GM19455 (cell line): ENCODE measurements at regions not wholly inside any gene's neighbourhood (a gene's known extent, or its start where the extent isn't known, plus 50 kb on each side); places are given as distances from the start of the nearest gene placed in this dataset.
"Not testable (repeated sequence)": the region's sequence is repeated elsewhere in the genome, so short reads cannot be mapped to it uniquely, and the experiment has no call there.

Experiments used
- ATAC-seq: cut with Tn5 transposase; IDR thresholded peaks from one replicate; pipeline ENCODE4 v1.9.1; 2021; ENCODE audit not compliant: unreplicated experiment

DNA sequence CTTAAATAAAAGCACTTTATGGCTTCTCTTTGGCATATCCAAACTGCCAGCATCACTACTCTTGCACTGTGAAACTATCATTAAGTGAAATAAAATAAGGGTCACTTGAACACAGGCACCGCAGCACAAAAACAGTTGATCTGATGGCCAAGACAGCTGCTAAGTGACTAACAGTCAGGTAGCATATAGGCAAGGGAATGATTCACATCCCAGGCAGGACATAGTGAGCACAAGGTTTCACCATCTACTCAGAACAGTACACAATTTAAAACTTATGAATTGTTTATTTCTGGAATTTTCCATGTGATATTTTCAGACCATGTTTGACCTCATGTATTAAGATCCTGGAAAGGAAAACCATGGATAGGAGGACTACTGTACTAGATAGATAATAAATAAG lies 214.2 kb downstream of the MREG start:
- ATAC-seq: no peak

DNA sequence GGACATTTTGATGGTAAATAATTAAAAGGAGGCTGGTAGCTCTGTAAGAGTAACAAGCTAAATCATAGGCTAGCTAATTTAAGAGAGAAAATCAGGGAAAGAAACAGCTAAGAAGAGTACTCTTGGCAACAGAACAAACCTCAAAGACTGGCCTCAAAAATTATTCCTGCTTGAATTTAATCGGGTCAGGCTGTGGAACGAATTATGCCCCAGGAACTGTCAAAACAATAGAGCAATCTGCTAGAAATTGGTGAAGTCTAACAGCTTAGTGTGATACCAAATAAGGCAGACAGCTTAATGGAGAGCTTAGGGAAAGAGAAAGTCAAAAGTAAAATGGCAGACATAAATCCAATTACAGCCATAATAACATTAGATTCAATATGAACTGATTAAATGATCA lies 215.7 kb downstream of the MREG start:
- no peak for ATAC-seq

DNA sequence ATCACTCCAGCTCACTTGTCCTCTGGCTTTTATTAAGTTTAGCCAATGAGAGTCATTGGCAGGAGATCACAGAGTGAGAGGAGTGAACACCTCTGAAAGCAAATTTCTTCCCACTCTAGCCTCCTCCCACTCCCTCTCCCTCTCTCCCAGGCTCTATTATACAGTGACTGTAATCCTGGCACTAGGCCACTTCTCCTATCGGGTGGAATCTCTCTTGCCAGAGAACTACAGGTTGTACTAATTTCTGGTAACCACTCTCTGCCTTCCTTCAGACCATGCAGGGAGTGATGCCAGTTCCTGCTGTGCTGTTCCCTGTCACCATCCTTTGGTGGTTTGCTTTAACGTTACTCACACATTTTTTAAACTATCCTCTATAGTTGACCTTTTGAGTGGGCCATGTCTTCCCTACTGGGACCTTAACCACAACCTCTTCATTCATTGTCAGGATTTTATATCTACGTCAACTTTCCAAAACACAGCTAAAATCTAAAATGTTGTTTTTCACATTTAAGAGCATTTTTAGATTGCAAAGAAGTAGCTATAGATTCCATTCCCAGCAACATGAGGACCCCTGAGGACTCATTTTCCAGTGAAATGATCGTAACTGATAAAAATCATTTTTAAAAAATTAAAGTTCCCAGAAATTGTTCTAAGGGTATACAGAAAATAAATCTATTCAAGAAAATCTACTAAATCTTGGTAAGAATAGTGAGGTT lies 217.1 kb downstream of the MREG start:
- ATAC-seq: no peak

DNA sequence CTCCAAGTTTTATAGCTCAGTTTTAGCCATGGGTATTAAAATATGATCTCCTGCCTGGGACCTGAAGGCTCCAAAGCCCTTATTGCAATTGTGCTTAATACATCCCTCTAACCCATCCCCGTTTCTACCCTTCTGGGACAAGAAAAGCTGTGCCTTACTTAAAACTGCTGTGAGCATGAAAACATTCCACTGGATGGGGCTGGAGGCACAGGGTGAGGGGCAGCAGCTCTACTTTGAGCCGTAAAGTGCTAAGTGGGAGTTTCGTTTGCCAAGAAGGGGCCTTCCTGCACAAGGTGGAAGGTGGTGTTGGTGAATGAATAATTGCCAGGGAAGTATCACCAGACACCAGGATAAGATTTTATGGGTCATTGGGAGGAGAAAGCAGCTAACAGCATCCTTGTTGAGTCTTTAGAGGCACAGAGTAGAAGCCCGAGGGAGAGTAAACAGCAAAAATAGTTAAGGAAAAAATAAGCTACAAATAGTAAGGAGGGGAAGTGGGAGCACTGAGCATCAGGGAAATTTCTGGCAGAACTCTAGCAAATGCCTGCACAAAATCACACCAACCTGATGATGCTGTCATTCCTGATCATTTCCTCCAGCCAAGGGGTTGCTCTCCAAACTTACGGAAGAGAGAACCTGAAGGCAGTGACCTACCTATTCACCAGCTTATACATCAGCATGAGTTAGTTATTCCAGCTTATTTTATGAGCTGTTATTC lies 218.4 kb downstream of the MREG start:
- no peak for ATAC-seq

DNA sequence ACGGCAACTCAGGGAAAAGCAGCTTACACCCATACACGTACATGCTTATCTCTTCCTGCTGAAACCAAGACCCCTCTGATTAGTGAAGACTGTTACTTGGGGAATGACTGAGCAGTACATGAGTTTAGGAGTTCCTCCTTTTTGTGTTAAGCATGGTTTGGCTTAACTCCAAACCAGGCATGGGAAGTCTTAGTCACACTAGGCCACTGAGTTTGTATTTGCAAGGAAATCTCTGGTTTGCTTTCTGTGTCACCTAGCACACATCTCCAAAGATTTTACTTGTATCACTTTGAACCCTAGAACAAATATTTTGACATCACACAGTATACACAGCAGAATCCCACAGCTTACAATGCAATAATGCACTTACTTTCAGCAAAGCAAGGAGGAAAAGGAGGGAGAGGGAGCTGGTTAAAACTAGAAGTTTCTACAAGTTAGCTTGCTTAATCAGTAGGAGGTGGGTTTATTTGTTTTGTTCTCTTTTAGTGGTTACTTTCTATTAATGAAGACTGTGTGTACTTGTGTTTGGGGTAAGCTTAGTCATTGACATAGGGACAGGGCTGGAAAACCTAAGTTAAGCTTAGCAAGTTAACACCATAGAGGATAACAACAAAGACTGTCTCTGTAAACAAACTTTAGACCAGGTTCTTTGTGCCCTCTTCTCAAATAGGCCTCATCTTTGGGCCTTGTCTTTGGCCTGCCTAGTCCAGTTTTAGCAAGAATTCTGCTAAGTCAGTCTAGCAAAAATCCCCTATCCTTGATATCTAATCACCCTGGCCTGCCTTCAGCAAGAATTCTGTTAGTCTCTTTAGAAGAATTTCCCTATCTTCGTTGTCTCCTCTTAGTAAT lies 219.4 kb downstream of the MREG start:
- ATAC-seq: no peak

DNA sequence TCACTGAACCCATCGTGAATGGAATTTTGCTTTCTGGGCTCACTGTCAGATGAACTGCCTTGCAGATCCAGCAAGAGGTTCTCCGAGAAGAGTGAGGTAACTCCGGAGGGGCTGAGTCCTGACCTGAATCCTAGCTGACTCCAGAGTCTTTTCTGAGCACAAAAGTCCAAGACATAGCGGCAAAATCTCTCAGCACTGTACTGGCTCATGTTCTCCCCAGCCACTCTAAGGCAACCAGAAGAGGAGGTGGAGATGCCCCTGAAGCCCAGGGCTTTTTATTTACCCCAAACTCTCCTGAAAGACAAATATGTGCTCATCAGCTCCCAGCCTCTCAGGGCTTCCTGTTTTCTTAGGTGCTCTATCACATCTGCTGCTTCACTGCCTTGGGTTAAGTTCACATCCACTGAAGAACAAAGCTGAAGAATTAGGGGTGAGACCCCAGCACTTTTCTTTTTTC lies 221.8 kb downstream of the MREG start:
- ATAC-seq: no peak

DNA sequence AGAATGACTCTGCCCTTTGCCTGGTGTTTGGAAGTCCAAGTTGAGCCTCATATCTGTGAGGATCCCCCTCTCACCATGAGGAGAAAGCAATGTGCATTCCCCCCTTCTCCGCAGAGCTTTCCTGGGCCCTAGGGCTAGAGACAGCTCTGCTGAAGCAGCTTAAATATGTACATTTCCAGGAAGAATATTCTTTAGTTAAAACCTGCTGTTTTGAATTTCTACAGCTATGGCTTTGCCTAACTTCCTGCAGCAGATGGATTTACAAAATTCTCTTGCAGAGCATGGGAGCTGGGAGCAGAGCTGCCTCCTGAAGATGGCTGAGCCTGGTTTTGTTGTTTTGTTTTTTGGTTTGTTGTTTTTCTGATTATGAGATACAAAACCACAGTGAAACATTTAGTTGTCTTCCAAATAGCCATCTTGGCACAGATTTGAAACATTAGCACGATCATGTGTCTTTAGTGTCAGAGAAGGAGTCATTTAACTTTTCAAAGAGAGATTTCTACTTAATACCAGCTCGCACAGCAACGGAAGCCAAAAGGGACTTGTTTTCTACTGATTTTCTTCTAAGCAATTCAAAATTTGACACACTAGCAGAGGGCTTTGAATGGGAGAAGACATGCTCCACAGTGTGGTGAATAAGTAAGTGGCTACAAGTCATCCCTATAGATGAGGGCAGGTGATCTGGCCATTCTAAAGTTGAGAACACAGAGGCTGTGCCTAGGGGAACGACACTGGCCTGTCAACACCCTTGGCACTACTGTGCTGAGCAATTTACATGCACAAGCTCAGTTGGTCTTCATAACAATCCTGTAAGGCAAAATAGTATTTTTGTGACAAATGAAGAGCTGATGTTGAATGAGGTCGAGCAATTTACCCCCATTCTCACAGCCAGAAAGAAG lies 222.6 kb downstream of the MREG start:
- no peak for ATAC-seq

DNA sequence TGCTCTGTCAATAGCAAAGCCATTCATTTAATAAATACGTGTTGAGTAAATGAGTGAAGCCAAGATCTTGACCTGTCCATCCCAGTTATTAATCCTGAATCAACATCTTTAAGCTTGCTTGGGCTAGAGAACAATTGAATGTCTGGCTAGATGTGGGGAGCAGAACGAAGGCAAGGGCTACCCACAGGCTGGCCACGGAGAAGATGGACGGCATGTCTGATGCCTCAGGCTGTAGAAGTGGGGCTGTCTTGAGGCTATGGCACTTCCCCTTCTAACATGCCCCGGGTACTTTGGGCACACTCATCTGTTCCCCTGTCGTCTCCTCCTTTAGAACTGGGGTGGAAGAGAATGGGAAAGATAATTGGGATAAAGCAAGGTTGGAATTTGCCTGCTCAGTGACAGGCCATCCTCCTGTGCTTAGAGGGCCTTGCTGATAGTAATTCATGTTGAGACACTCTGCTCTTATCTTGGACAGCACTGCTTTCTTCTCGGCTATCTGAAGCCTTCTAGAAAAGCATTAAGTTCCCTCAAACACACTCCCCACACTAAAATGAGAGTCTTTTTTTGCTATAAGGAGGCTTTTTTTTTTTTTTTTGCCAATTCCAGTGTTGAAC lies 225.7 kb downstream of the MREG start:
- no peak for ATAC-seq

DNA sequence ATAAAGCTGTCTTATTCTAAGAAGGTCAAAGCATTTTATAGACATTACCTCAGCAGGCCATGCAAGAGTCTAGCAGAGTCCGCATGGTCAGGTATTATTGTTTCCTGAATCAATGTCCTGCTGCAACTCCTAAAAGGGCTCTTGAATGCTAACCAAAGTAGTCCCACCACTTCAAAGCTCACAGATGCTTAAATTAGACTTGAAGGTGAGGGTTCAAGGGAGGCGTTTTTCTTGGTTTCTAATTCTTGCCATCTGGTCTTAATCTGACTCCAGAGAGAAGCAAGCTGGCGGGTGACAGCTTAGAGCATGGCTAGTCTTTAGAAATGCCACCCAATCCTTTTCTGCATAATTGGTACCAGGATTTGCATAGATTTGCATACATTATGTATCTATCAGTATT lies 226.3 kb downstream of the MREG start:
- ATAC-seq: no peak

DNA sequence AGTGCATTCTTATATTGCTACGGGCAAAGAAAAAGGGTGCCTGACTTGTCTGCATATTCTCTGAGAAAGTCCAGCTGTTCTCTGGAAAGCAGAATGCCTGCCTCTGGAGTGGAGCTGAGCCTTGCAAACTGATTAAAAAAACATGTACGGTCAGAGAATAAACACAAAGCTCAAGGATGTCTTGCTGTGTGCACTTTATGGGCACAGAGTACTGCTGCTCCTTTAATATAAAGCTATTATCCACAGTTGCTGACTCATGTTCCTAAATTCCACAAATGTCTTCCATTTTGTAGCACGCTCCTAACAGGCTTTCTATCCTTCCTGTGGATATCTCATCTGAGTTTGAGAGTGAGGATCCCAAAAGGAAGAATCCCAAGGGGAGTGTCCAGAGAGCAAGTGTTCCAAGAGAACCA lies 229.0 kb downstream of the MREG start:
- no peak for ATAC-seq

DNA sequence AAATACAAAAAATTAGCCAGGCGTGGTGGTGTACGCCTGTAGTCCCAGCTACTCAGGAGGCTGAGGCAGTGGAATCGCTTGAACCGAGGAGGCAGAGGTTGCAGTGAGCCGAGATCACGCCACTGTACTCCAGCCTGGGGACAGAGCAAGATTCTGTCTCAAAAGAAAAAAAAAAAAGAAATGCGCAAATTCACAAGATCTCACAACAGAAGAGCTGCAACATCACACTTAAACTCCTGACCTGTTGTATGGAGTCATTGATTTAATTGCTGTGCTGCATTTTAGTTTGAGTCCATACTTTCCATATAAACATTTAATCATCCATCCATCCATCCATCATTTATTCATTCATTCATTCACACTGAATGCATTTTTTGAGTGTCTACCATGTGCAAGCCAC lies 229.7 kb downstream of the MREG start:
- ATAC-seq: not testable (repeated sequence)

DNA sequence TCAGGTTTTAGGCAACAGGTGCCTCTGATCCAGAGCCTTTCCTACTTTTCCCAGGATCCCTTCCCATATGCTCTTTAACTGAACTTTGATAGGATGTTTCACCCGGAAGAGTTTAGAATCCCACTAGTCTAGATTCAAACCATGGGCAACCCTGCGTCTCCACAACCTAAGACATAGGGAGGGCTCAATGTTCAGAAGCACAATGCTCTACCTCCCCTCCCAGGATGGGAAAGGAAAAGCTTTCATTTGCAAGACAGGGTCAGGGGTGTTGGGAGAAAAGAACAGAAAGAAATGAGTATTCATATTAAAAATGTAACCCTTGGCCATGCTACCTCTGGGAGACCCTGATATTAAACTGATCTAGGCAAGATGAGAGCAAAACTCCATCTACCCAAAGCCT lies 230.4 kb downstream of the MREG start:
- ATAC-seq: no peak

DNA sequence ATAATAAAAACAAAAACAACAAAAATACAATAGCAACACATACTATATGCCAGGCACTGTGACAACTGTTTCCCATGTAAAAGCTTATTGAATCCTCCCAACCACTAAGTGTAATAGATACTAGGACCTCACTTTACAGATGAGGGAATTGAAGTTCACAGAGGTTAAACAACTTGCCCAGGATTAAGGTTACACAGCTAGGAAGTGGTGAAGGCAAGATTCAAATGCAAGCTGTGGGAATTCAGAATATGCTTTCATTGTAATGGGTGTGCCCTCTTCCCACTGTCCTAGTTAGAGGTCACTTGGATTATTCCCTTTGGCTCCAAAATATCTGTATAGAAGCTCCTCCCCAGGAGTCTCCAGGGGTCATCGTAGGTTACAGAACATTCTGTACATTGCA lies 231.1 kb downstream of the MREG start:
- no peak for ATAC-seq

DNA sequence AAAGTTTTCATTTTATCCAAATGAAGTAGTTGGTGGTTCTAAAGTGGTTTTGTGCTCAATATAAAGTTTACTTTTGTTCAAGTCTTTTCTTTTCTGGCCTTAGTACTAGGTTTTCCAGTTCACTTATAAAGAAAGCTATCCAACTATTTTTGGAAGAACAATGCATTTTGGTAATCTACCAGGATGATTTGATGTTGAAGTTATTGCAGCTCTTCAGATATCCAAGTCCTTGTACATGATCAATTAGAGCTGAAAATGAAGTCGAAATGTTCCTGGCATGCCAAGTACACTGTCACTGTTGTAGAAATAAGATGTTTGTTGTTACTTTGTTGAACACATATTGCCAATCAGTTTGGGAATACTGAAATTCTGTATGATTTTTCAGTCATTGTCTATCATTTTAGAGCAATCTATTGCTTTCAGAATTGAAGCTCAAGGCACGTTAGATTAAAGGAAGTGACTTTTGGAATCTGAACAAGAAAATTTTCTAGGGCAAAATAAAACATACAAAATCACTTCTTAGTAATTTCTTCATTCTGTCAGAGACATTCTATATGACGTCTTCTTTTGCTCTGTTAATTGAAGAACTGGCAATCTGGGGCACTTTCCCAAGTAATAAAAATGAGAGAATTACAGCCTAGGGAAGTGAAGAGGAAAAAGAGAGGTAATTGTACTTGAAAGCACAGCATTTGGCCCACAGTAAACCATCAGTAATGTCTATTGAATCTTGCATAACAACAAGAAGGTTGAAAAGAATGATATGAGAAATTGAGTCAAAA lies 232.3 kb downstream of the MREG start:
- ATAC-seq: no peak

DNA sequence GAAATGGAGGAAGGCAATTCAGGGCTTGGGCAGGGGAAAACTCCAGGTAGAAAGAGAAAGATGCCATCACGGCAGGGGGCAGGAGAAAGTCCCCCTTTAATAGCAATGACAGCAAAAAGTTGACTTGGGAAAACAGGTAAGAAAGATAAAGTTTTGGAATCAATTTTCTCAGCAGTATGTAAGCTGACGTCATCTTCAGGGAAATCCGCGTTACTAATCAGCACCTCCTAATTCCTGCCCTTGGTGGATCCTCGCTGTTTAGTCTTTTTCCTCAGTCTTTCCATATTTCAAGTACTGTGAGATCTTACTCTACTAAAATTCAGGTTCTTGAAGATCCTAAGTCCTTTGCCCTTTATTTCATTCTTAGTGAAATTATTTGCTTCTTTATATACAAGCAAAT lies 233.0 kb downstream of the MREG start:
- no peak for ATAC-seq

DNA sequence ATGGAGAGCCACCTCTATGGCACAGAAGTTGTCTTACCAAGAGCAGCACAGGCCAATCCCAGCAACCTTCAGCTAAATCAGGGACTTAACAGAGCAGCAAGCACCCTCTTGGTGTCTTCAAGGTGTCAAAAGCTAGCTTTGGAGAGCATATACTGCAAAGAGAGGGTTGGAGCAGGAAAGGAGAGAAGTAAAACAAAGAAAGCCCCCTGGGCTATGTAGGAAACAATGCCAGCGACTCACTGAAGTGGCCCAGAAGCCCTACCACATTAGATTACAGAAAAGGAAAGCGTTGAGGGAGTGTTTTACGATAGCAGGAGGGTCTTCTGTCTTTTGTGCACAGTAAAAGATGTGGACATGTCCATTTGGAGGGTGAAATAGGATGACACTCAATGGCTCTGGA lies 233.4 kb downstream of the MREG start:
- no peak for ATAC-seq

DNA sequence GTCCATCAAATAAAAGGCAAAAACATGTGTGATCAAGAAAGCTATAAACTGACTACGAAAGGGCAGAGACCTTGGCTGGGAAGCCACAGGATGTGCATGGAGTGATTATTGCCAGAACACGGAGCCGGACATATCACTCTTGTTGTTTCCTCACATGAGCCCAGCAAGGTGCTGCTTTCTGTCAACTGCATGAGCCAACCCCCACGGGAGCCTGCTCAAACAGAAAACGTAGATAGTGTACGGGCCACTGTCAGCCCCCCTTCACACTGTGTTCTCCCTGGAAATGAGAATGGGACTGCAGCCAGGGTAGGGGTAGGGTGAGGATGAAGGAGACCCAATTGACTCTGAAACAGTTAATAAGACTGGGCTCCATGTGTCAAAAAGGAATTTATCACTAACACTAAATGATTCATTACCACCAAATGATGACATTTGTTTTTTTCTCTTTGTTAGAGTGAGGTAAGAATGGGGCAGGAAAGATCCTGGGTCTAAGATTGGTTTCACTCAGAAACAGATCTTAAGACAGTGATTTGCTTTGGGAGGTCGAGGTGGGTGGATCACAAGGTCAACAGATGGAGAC lies 235.8 kb downstream of the MREG start:
- no peak for ATAC-seq

DNA sequence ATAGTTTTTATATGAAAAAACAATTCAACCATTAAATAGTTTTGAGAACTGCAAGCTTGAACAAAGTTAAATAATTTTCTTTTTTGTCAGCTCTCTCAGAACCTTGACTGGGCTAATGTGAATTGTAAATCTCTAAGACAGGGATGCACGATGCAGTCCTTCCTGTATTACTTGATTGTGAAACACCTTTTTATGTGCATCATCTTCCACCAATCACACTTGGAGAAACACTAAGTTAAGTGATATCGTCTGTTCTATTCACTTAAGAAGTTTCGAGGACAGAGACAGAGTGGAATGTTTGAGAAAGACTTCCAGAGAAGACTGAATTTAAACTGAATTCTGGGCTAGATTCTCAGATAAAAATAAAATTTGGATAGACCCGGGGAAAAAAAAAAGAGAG lies 238.2 kb downstream of the MREG start:
- no peak for ATAC-seq

DNA sequence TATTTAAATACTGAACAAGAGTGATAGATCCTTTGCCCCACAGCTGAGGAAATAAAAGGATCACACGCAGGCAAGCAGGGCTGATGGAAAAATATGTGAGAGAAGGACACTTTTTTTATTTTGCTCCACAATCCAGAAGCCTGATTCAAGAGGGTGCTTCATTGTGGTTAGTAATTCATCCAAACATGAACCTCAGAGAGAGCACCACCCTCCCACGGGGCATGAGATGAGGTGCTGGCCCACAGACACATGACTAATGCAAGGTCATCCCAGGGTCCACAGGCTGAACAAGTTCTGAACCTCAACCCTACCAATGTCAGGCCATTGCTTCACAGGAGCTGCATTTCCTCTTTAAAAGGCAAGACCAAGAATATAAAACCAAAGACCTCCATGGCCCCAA lies 239.6 kb downstream of the MREG start:
- ATAC-seq: no peak
